ENCODE measurements at regions not wholly inside any gene's neighbourhood (a gene's known extent, or its start where the extent isn't known, plus 50 kb on each side); places are given as distances from the start of the nearest gene placed in this dataset.

GRCh38 chr2:14684516-14684915 lies 52.0 kb downstream of the LRATD1 start:
- peaks cover 0 to 7% of the 10 kb centered on the region in 2 donors for H3K36me3 Mint-ChIP-seq
- H3K9me3 Mint-ChIP-seq: peaks cover 4 to 12% of the 10 kb centered on the region in 2 donors
- H3K27ac Mint-ChIP-seq: no peak overlapping the region
- ATAC-seq (no peak), DNase-seq (ENCODE audit: low spot score in 2 of 2) (no peak)

- Mint-ChIP-seq H3K36me3 (peaks cover 0 to 7% of the 10 kb centered on the region in 2 donors), H3K9me3 (peaks cover 14% of the 10 kb centered on the region in 2 donors), H3K27ac (no peak overlapping the region)
- no peak for ATAC-seq
- DNase-seq (ENCODE audit: low spot score in 2 of 2): no peak
Observed at GRCh38 chr2:14690926-14691325, 58.4 kb downstream of the LRATD1 start.

GRCh38 chr2:14693874-14694273 lies 61.4 kb downstream of the LRATD1 start:
- Mint-ChIP-seq H3K9me3 (peaks cover 7 to 13% of the 10 kb centered on the region in 2 donors), H3K27ac (no peak overlapping the region), H3K36me3 (peaks cover 0 to 2% of the 10 kb centered on the region in 2 donors)
- no peak for ATAC-seq
- DNase-seq (ENCODE audit: low spot score in 2 of 2): no peak

- Mint-ChIP-seq H3K36me3 (no peaks in the 10 kb centered on the region), H3K27ac (no peak overlapping the region), H3K9me3 (peaks cover 0 to 10% of the 10 kb centered on the region in 2 donors)
- ATAC-seq: no peak
- no peak for DNase-seq (ENCODE audit: low spot score in 2 of 2)
Observed at GRCh38 chr2:14700753-14701152, 68.2 kb downstream of the LRATD1 start.

GRCh38 chr2:14702258-14702657 lies 69.7 kb downstream of the LRATD1 start:
- H3K9me3 Mint-ChIP-seq: peaks cover 4 to 10% of the 10 kb centered on the region in 2 donors
- H3K36me3 Mint-ChIP-seq: no peaks in the 10 kb centered on the region
- no peak for ATAC-seq
- no peak overlapping the region for H3K27ac Mint-ChIP-seq
- no peak for DNase-seq (ENCODE audit: low spot score in 2 of 2)

GRCh38 chr2:14706201-14706600 lies 73.7 kb downstream of the LRATD1 start:
- no peak for DNase-seq (ENCODE audit: low spot score in 2 of 2)
- no peak for ATAC-seq
- Mint-ChIP-seq H3K27ac (no peak overlapping the region), H3K9me3 (peaks cover 2 to 4% of the 10 kb centered on the region in 2 donors), H3K36me3 (no peaks in the 10 kb centered on the region)

- DNase-seq (ENCODE audit: low spot score in 2 of 2) (no peak), ATAC-seq (no peak)
- H3K27ac Mint-ChIP-seq: no peak overlapping the region
- H3K36me3 Mint-ChIP-seq: no peaks in the 10 kb centered on the region
- peaks cover 0 to 4% of the 10 kb centered on the region in 2 donors for H3K9me3 Mint-ChIP-seq
Observed at GRCh38 chr2:14712111-14712510, 79.6 kb downstream of the LRATD1 start.

- no peak overlapping the region for H3K27ac Mint-ChIP-seq
- peaks cover 0 to 11% of the 10 kb centered on the region in 2 donors for H3K9me3 Mint-ChIP-seq
- no peak for DNase-seq (ENCODE audit: low spot score in 2 of 2)
- H3K36me3 Mint-ChIP-seq: no peaks in the 10 kb centered on the region
- ATAC-seq: no peak
Observed at GRCh38 chr2:14713248-14713647, 80.7 kb downstream of the LRATD1 start.

GRCh38 chr2:14715600-14715999 lies 83.1 kb downstream of the LRATD1 start:
- ATAC-seq (no peak), DNase-seq (ENCODE audit: low spot score in 2 of 2) (no peak)
- Mint-ChIP-seq H3K27ac (no peak overlapping the region), H3K36me3 (no peaks in the 10 kb centered on the region), H3K9me3 (peaks cover 0 to 11% of the 10 kb centered on the region in 2 donors)

- Mint-ChIP-seq H3K36me3 (no peaks in the 10 kb centered on the region), H3K27ac (no peak overlapping the region), H3K9me3 (peaks cover 0 to 11% of the 10 kb centered on the region in 2 donors)
Observed at GRCh38 chr2:14716319-14716718, 83.8 kb downstream of the LRATD1 start.

GRCh38 chr2:14717131-14717530 lies 84.6 kb downstream of the LRATD1 start:
- H3K27ac Mint-ChIP-seq: no peak overlapping the region
- H3K36me3 Mint-ChIP-seq: no peaks in the 10 kb centered on the region
- no peak for ATAC-seq
- no peak for DNase-seq (ENCODE audit: low spot score in 2 of 2)
- peaks cover 0 to 11% of the 10 kb centered on the region in 2 donors for H3K9me3 Mint-ChIP-seq

More at GRCh38 chr2:14716319-14716718, 83.8 kb downstream of the LRATD1 start:
- no peak for ATAC-seq
- DNase-seq (ENCODE audit: low spot score in 2 of 2): no peak

GRCh38 chr2:14720319-14720718 lies 87.8 kb downstream of the LRATD1 start:
- DNase-seq (ENCODE audit: low spot score in 2 of 2) (no peak), ATAC-seq (no peak)
- no peak overlapping the region for H3K27ac Mint-ChIP-seq
- peaks cover 0 to 11% of the 10 kb centered on the region in 2 donors for H3K9me3 Mint-ChIP-seq
- H3K36me3 Mint-ChIP-seq: no peaks in the 10 kb centered on the region

- DNase-seq (ENCODE audit: low spot score in 2 of 2) (no peak), ATAC-seq (no peak)
- Mint-ChIP-seq H3K36me3 (no peaks in the 10 kb centered on the region), H3K9me3 (peaks cover 0 to 11% of the 10 kb centered on the region in 2 donors), H3K27ac (no peak overlapping the region)
Observed at GRCh38 chr2:14720739-14721138, 88.2 kb downstream of the LRATD1 start.

- DNase-seq (ENCODE audit: low spot score in 2 of 2): no peak
- no peaks in the 10 kb centered on the region for H3K36me3 Mint-ChIP-seq
- H3K27ac Mint-ChIP-seq: no peak overlapping the region
- no peak for ATAC-seq
- peaks cover 0 to under 1% of the 10 kb centered on the region in 2 donors for H3K9me3 Mint-ChIP-seq
Observed at GRCh38 chr2:14722904-14723570, 90.5 kb downstream of the LRATD1 start.

- no peaks in the 10 kb centered on the region for H3K36me3 Mint-ChIP-seq
- H3K9me3 Mint-ChIP-seq: peaks cover 0 to 6% of the 10 kb centered on the region in 2 donors
- H3K27ac Mint-ChIP-seq: no peak overlapping the region
- DNase-seq (ENCODE audit: low spot score in 2 of 2) (no peak), ATAC-seq (no peak)
Observed at GRCh38 chr2:14723684-14724083, 91.2 kb downstream of the LRATD1 start.

GRCh38 chr2:14735696-14736095 lies 103.2 kb downstream of the LRATD1 start:
- ATAC-seq (no peak), DNase-seq (ENCODE audit: low spot score in 2 of 2) (no peak)
- no peaks in the 10 kb centered on the region for H3K36me3 Mint-ChIP-seq
- peaks cover 8 to 9% of the 10 kb centered on the region in 2 donors for H3K9me3 Mint-ChIP-seq
- no peak overlapping the region for H3K27ac Mint-ChIP-seq

- H3K9me3 Mint-ChIP-seq: peaks cover 8 to 9% of the 10 kb centered on the region in 2 donors
Observed at GRCh38 chr2:14737201-14737600, 104.7 kb downstream of the LRATD1 start.

GRCh38 chr2:14743861-14744260 lies 111.3 kb downstream of the LRATD1 start:
- DNase-seq (ENCODE audit: low spot score in 2 of 2) (no peak), ATAC-seq (no peak)
- no peak overlapping the region for H3K27ac Mint-ChIP-seq
- H3K36me3 Mint-ChIP-seq: no peaks in the 10 kb centered on the region
- peaks cover 5 to 8% of the 10 kb centered on the region in 2 donors for H3K9me3 Mint-ChIP-seq

More at GRCh38 chr2:14737201-14737600, 104.7 kb downstream of the LRATD1 start:
- no peak overlapping the region for H3K27ac Mint-ChIP-seq
- no peaks in the 10 kb centered on the region for H3K36me3 Mint-ChIP-seq
- DNase-seq (ENCODE audit: low spot score in 2 of 2) (no peak), ATAC-seq (no peak)

Measured in activated naive CD4-positive, alpha-beta T cell treated with anti-CD3 and anti-CD28 coated beads, Interleukin-2, amount 50 U/mL, for 72 hours (primary cell).